Stimulated activated CD4-positive, alpha-beta T cell treated with anti-CD3 and anti-CD28 coated beads, Interleukin-4, amount 100 ng/mL, for 24 hours (primary cell): ENCODE measurements at regions not wholly inside any gene's neighbourhood (a gene's known extent, or its start where the extent isn't known, plus 50 kb on each side); places are given as distances from the start of the nearest gene placed in this dataset.

Experiments used
- DNase-seq: peaks from one replicate; pipeline ENCODE4 v3.0.0-alpha.2; 2020

DNA sequence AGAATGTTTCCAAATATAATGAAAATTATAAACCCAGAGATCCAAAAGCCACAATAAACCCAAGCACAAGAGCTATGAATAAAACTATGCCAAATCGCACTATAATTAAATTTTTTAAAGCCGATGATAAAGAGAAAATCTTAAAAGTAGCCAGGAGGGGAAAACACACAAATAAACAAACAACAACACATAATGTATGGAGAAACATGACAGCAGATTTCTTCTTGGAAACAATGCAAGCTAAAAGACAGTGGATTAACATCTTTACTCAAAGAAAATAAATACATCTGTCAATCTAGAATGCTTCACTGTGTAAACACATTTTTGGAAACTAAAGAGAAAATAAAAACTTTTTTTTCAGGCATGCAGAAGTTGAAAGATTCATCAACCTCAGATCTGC is 53.0 kb upstream of the SMOX start:
- DNase-seq = no peak

DNA sequence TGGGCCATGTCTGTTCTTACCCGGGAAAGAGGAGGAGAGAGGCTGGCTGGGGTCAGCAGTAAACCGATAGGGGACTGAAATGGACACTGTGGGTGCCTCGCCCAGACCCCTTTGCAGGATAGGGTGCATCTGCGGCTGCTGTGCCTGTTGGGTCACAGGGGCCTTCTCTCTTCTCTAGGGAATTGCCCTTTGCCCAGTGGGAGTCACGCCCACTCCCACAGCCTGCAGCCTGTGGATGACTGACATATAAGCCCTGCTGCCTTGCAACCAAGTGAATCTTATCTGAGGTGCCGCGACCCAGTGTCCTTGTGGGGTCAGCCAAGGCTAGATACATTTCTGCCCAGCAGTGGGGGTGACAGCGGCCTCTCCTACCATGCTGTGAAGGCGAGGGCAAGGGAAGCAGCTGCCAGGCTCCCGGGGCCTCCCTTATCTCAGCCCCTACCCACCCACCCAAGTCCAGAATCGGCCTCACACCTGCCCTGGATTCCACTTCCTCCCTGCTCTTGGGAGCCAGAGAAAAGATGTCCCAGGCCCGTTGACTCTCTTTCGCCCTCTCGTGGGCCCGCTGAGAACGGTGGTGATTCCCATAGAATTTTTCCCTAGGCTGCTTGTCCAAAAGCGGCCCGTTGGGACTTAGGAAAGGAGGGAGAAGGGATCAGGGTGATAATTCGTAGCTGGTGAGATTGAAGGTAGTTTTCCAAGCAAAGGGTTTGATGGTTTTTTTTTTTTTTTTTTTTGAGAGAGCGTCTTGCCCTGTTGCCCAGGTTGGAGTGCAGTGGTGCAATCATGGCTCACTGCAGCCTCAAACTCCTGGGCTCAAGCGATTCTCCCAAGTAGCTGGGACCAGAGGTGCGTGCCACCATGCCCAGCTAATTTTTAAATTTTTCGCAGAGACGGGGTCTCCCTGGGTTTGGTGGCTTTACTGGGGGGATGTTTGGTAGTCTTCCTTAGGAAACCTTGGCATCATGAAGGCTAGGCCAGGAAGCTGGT is 56.8 kb upstream of the SMOX start:
- DNase-seq = peak; percentile 45

DNA sequence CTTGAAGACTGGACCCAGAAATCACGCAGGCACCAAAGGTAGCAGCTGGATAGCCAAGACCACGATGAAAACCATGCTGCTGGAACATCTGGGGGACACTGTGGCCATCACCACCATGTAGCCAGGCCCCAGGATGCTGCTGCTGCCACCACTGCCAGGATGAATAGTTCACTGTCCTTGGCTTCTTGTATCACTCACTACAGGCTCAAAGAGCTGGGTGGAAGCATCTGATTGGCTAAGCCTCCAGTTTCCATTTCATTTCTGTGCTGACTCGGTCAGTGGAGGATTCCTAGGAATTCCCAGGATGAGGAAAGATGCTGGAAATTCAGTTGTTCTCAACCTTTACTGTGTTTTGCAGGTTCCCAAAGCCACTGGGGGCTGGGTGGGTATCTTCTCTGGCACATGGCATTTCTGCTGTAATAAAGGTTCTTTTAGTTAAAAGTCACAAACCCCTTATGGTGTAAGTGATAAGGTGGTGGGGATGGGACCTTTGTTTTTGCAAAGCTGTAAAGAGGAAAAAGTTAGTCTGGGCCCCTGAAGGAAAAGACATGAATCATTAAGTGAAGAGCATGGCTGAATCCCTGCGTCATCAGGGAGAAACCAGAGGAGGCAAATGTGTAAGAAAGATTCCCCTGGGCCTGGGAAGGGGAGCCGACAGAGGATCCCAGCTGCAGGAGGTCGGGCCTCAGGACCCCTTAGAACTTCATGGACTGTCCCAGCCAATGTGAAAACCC is 57.7 kb upstream of the SMOX start:
- no peak for DNase-seq

DNA sequence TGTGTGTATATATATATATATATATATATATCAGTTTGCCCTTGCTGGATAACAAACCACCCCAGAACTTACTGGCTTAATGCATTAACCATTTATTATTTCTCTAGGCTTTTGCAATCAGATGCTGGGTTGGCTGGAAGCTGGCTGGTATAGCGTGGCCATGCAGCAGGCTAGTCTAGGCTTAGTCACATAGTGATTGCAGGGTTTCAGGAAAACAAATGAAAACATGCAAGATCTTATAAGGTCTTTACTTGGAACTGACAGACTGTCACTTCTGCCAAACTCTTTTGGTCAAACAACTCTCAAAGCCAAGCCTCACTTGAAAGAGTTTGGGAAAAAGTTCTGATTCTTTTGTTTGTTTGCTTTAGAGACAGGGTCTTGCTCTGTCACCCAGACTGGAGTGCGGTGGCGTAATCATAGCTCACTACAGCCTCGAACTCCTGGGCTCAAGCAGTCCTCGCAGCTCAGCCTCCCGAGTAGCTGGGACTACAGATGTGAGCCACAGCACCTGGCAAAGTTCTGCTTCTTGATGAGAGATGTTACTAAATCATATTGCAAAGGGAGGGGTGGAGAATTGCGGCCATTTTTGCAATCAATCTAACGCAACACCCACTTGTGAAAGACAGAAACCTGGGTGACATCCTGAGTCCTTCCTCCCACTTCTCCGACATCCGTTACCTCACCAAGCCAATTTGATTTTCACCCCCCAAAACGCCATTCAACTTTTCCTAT is 58.7 kb upstream of the SMOX start:
- DNase-seq = no peak

DNA sequence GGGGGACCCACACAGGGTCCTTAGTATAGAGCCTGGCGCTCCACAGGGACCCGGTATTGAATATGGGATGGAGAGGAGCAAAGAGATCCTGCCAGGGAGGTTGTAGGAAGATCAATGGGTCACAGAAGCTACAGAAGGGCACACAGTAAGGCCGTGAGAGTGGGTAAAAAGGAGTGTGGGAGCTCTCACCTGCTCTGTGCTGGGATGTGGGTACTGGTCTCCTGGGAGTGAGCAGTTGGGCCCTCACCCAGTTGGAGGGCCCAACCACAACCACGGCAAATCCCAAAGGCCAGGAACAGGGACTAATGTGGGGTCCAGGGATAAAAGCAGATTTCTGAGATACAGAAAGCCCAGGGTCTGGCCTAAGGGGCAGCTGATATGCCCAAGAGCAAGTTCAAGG is 59.9 kb upstream of the SMOX start:
- DNase-seq = no peak

DNA sequence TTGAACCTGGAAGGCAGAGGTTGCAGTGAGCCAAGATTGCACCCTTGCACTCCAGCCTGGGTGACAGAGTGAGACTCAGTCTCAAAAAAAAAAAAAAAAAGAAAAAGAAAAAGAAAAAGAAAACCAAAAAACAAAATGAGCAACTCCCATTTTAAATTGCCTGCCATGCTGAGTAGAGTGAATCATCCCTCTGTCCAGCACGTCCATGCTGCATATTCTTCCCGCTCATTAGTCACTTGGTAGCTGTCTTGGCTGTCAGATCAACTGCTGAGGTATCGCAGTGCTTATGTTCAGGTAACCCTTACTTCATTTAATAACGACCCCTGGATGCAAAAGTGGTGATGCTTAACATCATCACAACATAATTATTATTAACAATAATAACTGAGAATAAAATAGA is 60.7 kb upstream of the SMOX start:
- DNase-seq = no peak

DNA sequence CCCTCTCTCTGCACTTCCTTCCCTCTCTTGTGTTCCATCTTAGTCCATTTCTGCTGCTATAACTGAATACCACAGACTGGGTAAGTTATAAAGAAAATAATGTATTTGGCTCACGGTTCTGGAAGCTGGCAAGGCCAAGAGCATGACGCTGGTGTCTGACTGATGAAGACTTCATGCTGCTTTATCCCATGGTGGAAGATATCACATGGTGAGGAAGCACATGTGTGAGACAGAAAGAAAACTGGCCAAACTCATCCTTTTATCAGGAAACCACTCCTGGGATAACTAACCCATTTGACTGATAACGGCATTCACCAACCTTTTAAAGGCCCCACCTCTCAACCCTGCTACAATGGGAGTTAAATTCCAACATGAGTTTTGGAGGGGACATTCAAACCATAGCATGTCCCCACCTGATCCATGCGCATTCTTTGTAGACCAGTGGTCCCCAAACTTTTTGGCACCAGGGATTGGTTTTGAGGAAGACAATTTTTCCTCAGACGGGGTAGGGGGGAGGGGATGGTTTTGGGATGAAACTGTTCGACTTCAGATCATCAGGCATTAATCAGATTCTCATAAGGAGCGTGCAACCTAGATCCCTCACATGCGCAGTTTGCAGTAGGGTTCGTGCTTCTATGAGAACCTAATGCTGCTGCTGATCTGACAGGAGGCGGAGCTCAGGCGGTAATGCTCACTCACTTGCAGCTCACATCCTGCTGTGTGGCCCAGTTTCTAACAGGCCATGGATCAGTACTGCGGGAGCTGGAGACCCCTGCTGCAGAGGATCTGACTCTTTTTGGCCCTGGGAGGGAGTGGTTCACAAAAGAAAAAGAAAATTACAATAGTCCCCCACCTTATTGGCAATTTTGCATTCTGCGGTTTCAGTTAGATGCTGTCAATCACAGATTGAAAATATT is 61.6 kb upstream of the SMOX start:
- DNase-seq = no peak

DNA sequence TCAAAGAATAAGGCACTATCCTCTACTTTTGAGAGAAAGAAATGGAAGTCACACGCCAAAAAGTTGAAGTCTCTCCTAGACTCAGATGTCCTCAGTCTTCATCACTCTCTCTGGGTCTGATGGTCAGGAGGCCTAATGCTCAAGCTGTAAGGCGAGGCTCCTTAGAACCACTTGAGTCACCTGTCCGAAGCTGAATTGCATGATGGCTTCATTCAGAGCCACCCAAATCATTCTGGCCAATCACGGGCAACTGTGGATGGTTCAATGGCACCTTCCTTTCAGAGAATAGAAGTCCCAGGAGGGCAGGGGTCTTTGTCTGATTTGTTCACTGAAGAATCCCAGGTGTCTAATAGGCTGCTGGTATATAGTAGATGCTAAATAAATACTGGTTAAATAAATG is 63.9 kb upstream of the SMOX start:
- no peak for DNase-seq

DNA sequence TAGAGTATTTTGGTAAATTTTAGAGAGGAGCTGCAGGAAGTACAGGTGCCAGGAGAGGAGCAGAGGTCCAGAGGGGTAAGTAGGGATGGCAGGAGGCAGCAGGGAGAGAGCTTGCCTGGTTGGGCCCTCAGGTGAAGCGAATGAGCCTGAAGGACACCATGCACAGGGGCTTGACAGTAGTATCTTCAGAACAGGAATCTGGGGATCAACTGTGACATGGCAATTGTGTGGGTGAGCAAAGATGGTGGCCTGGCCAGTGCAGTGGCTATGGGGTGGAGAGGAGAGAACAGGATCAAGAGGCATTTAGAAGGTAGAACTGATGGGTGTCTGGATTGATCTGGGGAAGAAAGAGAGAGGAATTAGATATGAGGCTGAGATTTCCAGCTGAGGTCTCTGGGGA is 64.5 kb upstream of the SMOX start:
- DNase-seq = no peak

DNA sequence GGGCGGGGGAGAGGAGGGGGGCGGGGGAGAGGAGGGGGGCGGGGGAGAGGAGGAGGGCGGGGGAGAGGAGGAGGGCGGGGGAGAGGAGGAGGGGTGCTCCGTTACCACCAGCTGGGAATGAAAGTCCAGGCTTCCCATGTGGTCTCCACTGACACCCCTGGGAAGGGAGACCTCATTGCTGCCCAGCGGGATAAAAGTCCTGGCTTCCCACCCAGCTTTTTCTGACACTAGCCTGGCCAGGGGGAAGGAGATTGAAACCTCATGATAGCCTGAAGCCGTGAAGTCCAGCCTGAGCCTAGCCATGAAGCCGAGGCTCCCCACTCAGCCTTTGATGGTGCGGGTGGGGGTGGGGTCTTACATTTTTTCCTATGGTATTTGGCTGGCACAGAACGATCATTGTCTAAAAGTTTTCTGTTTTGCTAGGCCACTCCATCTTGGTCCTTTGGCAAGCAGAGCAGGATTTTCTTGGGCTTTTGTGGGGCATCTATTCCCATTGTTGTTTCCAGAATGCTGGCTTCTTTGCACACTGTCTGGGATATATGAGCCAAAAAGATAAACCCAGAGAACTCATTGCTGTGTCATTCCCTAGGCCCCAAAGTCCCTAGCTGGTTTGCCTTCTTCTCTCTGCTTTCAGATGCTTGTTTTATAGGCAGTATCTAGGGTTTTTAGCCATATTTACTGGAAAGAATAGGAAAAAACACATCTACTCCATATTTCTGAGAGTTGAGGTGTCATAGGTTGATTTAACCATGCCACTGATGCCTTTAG is 65.3 kb upstream of the SMOX start:
- no peak for DNase-seq

DNA sequence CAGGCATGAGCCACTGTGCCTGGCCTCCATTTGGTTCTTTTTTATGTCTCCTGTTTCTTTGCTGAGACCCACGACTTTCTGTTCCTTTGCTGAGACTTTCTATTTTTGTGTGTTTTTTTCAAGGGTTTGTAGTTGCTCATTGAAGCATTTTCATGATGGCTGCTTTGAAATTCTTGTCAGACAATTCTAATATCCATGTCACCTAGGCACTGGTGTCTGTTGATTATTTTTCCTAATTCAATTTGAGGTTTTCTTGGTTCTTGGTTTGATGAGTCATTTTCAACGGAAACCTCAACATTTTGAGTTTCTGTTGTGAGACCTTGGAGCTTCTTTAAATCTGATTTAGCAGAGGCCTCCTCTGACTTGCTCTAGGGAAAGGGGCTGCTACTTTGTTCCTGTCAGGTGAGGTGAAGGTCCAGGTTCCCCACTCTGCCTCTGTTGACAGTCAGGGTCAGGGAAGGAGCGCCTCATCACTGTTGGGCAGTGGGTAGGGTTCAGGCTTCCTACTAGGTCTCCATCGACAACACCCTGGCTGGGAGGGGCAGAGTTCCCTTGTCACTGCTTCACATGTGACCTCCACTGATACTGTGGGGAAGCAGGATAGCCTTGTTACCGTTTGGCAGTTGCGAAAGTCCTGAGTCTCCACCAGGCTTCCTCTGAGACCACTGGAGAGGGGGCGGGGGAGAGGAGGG is 66.1 kb upstream of the SMOX start:
- DNase-seq = peak; percentile 40

DNA sequence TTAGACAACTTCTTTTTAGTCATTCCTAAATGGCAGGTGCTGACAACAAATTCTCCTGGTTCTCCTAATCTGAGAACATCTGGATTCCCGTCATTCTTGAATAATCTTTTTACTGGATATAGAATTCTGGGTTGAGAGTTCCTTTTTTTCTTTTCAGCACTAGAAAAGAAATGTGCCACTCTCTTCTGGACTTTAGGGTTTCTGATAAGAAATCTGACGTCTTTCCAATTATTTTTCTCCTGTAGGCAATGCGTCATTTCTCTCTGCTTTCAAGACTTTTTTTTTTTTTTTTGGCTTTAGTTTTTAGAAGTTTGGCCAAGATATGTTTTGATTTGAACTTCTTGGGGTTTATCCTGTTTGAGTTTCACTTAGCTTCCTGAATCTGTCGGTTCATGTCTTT is 66.1 kb upstream of the RNF24 start:
- DNase-seq = no peak

DNA sequence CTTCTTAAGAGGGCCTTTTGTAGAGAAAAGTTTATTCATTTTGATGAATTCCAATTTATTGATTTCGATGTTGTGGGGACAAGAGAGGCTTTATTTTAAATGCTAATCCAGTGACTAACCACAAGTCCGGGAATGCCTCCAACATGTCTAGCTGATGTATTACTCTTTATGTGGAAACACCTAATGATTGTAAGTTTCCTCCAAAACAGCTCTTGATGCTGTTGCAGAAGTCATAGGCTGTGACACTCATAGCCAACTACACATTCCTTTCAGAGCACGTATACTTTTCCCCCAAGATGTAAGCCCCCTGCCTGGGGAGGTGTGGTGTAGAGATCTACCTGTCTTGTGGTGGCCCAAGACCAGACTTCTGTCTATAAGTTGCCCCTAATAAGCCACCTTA is 61.3 kb upstream of the RNF24 start:
- no peak for DNase-seq

DNA sequence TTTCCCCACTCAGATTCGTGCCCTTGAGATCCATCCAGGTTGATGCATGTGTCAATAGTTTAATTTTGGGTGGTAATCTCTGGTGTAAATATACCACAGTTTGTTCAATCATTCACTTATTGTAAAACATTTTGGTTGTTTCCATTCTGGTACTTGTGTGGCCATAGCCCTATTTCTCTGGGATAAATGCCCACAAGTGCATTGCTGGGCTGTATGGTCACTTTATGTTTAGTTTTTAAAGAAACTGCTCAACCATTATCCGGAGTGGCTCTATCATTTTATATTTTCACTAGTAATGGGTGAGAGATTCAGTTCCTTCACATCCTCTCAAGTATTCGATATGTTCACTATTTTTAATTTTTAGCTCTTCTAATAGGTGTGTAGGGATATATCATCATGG is 60.7 kb upstream of the RNF24 start:
- no peak for DNase-seq

DNA sequence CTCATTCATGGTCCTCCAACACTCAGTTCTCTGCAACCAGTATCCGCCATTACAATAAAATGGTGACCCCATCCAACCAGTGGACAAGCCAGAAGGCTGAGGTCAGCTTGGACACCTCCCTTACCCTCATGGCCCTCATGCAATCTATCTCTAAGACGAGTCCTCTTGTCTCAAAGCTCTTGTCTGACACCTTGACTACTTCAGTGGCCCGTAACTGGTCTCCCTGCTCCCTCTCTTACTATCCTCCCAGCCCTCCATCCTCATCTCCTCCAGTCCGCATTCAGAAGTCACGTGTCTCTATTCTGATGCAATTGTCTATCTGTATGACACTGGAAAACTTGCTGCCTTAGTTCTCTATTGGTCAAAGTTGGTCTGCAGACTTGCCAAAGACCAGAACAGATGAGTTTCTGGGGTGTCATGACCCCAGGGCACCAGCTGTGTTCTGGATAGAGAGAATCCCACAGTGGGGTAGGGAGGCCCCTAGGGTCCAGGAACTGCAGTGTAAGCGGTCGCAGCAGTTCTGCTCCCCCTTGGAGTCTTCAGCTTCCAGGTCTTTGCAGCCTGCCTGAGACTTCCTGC is 59.6 kb upstream of the RNF24 start:
- no peak for DNase-seq

DNA sequence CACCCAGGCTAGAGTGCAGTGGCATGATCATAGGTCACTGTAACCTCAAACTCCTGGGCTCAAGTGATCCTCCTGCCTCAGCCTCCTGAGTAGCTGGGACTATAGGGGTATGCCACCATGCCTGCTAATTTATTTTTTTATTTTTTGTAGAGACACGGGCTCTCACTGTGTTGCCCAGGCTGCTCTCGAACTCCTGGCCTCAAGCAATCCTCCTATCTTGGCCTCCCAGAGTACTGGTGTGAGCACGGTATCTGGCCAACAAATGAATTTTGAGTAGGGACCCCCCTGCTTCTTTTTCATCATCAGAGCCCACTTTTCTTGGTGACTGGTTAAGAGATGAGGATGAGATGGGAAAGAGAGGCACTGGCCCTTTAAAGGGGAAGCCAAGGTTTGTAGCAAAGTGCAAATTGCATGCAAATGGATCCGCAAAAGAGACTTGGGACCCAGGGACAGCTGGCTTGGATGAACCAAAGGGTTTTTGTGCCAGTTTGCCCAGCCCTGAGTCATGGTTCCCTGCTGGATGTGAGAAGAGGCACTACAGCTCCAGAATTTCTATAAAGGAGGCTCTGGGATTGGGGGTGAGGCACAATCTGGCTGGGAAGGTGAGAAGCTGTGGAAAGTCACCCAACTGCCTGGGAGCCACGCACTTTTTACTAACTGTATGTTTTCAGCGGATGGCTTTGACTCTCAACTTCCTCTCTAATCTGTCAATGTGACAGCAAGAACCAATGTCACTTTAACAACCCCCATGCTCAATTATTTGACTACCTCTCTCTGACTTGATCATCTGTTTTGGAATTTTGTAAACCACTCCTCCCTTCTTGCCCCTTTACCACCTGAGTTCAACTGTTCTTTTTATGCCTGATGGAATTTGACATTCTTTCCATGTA is 58.7 kb upstream of the RNF24 start:
- no peak for DNase-seq

DNA sequence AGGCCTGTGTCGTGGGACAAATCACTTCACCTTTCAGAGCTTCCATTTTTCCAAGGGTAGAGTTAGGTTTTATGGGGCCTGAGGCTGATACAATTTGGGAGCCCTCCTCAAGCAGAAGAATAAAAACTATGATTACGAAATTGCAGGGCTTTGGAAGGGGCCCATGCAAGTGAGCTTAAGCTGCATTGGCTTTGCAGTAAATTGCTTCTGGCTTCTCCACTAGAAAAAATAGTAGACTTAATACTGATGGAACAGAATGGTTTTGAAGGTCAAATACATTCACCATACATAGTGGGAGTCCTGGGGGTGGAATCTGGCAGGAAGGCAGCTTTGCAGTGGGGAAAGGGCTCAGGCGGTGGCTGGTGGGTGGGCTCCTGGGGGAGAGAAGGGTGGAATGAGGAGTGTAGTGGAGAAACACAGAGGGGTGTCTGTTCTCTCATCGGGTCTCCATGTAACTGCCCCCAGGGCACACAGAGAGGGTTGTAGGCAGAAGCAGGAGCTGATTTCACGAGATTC is 55.9 kb upstream of the RNF24 start:
- DNase-seq = no peak

DNA sequence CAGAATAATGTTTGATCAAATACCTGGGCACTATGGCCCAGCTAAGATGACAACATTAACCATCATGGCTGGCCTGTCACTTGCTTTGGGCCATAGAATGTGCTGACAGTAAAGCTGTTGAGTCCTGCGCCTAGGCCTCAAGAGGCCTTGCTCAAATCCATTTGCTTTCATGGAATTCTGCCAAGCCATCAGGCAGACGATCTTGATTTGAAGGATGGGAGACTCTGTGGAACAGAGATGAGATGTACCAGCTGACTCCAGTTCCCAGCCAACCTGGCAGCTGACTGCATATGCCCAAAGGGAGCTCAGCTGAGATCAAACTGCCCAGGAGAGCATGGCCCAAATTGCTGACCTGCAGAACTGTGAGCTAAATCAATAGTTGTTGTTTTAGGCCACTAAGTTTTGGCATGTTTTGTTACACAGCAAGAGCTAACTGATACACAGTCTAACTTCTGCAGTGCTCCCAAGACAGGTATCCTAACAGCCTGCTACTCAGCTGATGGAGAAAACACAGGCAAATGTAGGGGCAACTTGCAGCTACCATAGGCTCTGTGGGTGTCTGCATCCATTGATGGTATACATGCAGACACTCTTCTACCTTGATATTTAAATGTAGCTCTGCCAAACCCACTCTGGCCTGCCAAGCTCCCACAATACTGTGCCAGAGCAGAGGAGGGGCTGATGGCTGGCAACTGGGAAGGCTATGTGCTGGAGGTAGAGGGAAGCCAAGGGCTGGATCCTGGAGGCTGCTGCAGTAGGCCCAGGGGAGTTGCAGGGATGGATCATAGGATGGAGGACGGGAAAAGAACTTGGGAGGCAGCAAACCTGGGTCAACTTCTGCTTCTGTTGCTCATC is 55.2 kb upstream of the RNF24 start:
- no peak for DNase-seq
